PC-3 (cell line): ENCODE measurements at regions not wholly inside any gene's neighbourhood (a gene's known extent, or its start where the extent isn't known, plus 50 kb on each side); places are given as distances from the start of the nearest gene placed in this dataset.

ENCODE experiments used
- EZH2 ChIP-seq: fragments of 300-600 bp; sonication (generic); IDR thresholded peaks from one replicate; pipeline ENCODE4 v1.6.1; 2017; ENCODE audit warnings: antibody characterized with exemption, mild to moderate bottlenecking, low read length; ENCODE audit not compliant: unreplicated experiment
- EZH2phosphoT487 ChIP-seq: fragments of 300-600 bp; sonication (generic); IDR thresholded peaks from 2 replicates; pipeline ENCODE4 v1.6.1; 2018; ENCODE audit warnings: mild to moderate bottlenecking, antibody characterized with exemption, low read length, borderline replicate concordance
- TF ChIP-seq, protein P1 (sequence below): fragments of 300-600 bp; sonication (generic); conservative IDR thresholded peaks from 2 replicates; pipeline ENCODE4 v1.5.1; 2017; ENCODE audit warnings: antibody characterized with exemption, low read depth, mild to moderate bottlenecking, low read length

DNA sequence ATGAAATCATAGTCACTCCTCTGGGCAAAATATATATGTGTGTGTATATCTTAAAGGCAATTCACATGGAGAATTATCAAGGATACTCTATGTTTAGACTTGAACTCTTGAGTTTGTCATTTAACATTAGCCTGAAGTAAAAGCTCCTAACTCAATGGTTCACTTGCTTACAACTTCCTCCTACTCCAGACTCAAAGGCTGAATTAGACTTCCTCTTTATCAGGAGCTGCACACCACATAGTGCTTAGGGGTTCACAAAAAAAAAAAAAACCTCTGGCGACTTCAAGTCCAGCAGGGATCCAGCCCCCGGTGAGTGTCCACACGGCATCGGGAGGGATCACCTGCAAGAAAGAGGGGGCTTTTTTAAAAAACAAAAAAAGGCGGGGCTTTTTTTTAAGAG is 68.2 kb upstream of the LSM14A start:
- TF ChIP-seq, protein P1, sequence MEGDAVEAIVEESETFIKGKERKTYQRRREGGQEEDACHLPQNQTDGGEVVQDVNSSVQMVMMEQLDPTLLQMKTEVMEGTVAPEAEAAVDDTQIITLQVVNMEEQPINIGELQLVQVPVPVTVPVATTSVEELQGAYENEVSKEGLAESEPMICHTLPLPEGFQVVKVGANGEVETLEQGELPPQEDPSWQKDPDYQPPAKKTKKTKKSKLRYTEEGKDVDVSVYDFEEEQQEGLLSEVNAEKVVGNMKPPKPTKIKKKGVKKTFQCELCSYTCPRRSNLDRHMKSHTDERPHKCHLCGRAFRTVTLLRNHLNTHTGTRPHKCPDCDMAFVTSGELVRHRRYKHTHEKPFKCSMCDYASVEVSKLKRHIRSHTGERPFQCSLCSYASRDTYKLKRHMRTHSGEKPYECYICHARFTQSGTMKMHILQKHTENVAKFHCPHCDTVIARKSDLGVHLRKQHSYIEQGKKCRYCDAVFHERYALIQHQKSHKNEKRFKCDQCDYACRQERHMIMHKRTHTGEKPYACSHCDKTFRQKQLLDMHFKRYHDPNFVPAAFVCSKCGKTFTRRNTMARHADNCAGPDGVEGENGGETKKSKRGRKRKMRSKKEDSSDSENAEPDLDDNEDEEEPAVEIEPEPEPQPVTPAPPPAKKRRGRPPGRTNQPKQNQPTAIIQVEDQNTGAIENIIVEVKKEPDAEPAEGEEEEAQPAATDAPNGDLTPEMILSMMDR = no peak
- TF ChIP-seq EZH2 (no peak), EZH2phosphoT487 (no peak)
